ENCODE measurements at regions not wholly inside any gene's neighbourhood (a gene's known extent, or its start where the extent isn't known, plus 50 kb on each side); places are given as distances from the start of the nearest gene placed in this dataset.

GRCh38 chr4:12260453-12260852, 831.8 kb upstream of the HS3ST1 start:
- no peak overlapping the region for H3K27ac ChIP-seq
- no peaks in the 10 kb centered on the region for H3K9me3 ChIP-seq
- no peaks in the 10 kb centered on the region for H3K4me1 ChIP-seq
- no peaks in the 10 kb centered on the region for H3K27me3 ChIP-seq
- intact Hi-C loops (cut with DNase I) = no loop called here
- no peaks in the 10 kb centered on the region for H3K36me3 ChIP-seq
- TF ChIP-seq POLR2AphosphoS5 (IDR thresholded peaks at IDR 0.05) = no peak
- no peak for TF ChIP-seq EP300 (IDR thresholded peaks at IDR 0.05)
- TF ChIP-seq CTCF (IDR thresholded peaks at IDR 0.05) = no peak
- TF ChIP-seq POLR2A (IDR thresholded peaks at IDR 0.05) = no peak
- WGBS, 2 donors = 94 to 96% methylated on average over 3 of the region's 3 CpGs
- H3K4me3 ChIP-seq = no peak overlapping the region
- DNase-seq = no peak

- no peak for TF ChIP-seq EP300 (IDR thresholded peaks at IDR 0.05)
- no peak for DNase-seq
- H3K4me3 ChIP-seq = no peak overlapping the region
- H3K4me1 ChIP-seq = peaks cover 0 to 2% (median 0%) of the 10 kb centered on the region in 4 donors
- H3K27ac ChIP-seq = no peak overlapping the region
- no peaks in the 10 kb centered on the region for H3K36me3 ChIP-seq
- H3K27me3 ChIP-seq = no peaks in the 10 kb centered on the region
- H3K9me3 ChIP-seq = no peaks in the 10 kb centered on the region
- intact Hi-C loops (cut with DNase I) = no loop called here
- WGBS, 2 donors = 29 to 67% methylated on average over 3 of the region's 3 CpGs
Observed at GRCh38 chr4:12244973-12245372, 816.3 kb upstream of the HS3ST1 start.

- H3K9me3 ChIP-seq = no peaks in the 10 kb centered on the region
- 26 to 69% methylated on average over 2 of the region's 2 CpGs for WGBS, 2 donors
- peaks cover 0 to 4% (median 0%) of the 10 kb centered on the region in 4 donors for H3K4me1 ChIP-seq
- no peak for TF ChIP-seq POLR2A (IDR thresholded peaks at IDR 0.05)
- no peaks in the 10 kb centered on the region for H3K27me3 ChIP-seq
- no peak overlapping the region for H3K4me3 ChIP-seq
- H3K36me3 ChIP-seq = no peaks in the 10 kb centered on the region
- no peak for DNase-seq
- intact Hi-C loops (cut with DNase I) = no loop called here
- H3K27ac ChIP-seq = no peak overlapping the region
Observed at GRCh38 chr4:12242354-12242753, 813.7 kb upstream of the HS3ST1 start.

GRCh38 chr4:12239897-12240636, 811.4 kb upstream of the HS3ST1 start:
- Histone ChIP-seq H3K4me1 (peaks cover 0 to 4% (median 0%) of the 10 kb centered on the region in 4 donors), H3K27ac (no peak overlapping the region), H3K9me3 (no peaks in the 10 kb centered on the region), H3K27me3 (no peaks in the 10 kb centered on the region), H3K36me3 (no peaks in the 10 kb centered on the region), H3K4me3 (no peak overlapping the region)
- 36 to 57% methylated on average over 3 of the region's 3 CpGs for WGBS, 2 donors
- TF ChIP-seq CTCF (IDR thresholded peaks at IDR 0.05) = no peak
- intact Hi-C loops (cut with DNase I) = no loop called here
- no peak for DNase-seq

GRCh38 chr4:12231098-12231497, 802.4 kb upstream of the HS3ST1 start:
- intact Hi-C loops (cut with DNase I) = no loop called here
- H3K9me3 ChIP-seq = no peaks in the 10 kb centered on the region
- H3K4me1 ChIP-seq = no peaks in the 10 kb centered on the region
- TF ChIP-seq CTCF (IDR thresholded peaks at IDR 0.05) = no peak
- no peak for TF ChIP-seq POLR2AphosphoS5 (IDR thresholded peaks at IDR 0.05)
- no peak for TF ChIP-seq EP300 (IDR thresholded peaks at IDR 0.05)
- TF ChIP-seq POLR2A (IDR thresholded peaks at IDR 0.05) = no peak
- no peaks in the 10 kb centered on the region for H3K36me3 ChIP-seq
- 68% methylated on average over 6 of the region's 6 CpGs for WGBS, 2 donors
- H3K4me3 ChIP-seq = no peak overlapping the region
- DNase-seq = no peak
- no peak overlapping the region for H3K27ac ChIP-seq
- H3K27me3 ChIP-seq = no peaks in the 10 kb centered on the region

- WGBS, 2 donors = 53 to 76% methylated on average over 2 of the region's 2 CpGs
- Histone ChIP-seq H3K4me1 (no peaks in the 10 kb centered on the region), H3K36me3 (no peaks in the 10 kb centered on the region), H3K4me3 (no peak overlapping the region), H3K9me3 (no peaks in the 10 kb centered on the region), H3K27ac (no peak overlapping the region), H3K27me3 (no peaks in the 10 kb centered on the region)
- DNase-seq = no peak
- intact Hi-C loops (cut with DNase I) = no loop called here
- TF ChIP-seq EP300 (IDR thresholded peaks at IDR 0.05) = no peak
- TF ChIP-seq POLR2A (IDR thresholded peaks at IDR 0.05) = no peak
- TF ChIP-seq POLR2AphosphoS5 (IDR thresholded peaks at IDR 0.05) = no peak
- no peak for TF ChIP-seq CTCF (IDR thresholded peaks at IDR 0.05)
Observed at GRCh38 chr4:12221031-12221430, 792.3 kb upstream of the HS3ST1 start.

Data from sigmoid colon (tissue), 6 donors.